K562 (cell line): ENCODE measurements at regions not wholly inside any gene's neighbourhood (a gene's known extent, or its start where the extent isn't known, plus 50 kb on each side); places are given as distances from the start of the nearest gene placed in this dataset.

Experiments
- ATAC-seq: fragments of 200-7000 bp; cut with Tn5 transposase; 3 replicates; pipeline ENCODE4 v1.9.1; 2020; ENCODE audit warnings: moderate library complexity
- BruUV-seq: library from RNA; stranded (reverse); fragments of 400-500 nt; replicated peaks from 2 replicates; lab custom pipeline; 2021; lab: Mats Ljungman, UMichigan
- CTCF ChIA-PET: fragments of 300-600 bp; formaldehyde crosslinking; extraction: SDS; loops from one replicate; lab custom pipeline; 2021; ENCODE audit warnings: low intra/inter-chr PET ratio; lab: Yijun Ruan, JAX
- POLR2A ChIA-PET: fragments of 300-600, 350-650 bp; sonication (Branson Sonifier 250); formaldehyde crosslinking; extraction: SDS; loops from one replicate; lab custom pipeline; 2021; ENCODE audit warnings: antibody characterized with exemption, inconsistent platforms; lab: Yijun Ruan, JAX
- DNase-seq, 4 experiments: peaks; one replicate each; pipeline versions ENCODE4 v3.0.0 to v3.0.0-alpha.2; 2011 to 2018; ENCODE audit warnings: low spot score in 3 of 4, mixed read lengths in 3 of 4; ENCODE audit errors: extremely low read depth in 1 of 4
- FAIRE-seq: peaks from 2 replicates; lab custom pipeline; 2011; peaks lifted over from hg19 to GRCh38; lab: Jason Lieb, UNC
- H2AFZ ChIP-seq: 2 replicates; pipeline ENCODE4 v1.6.0; 2011; ENCODE audit warnings: low read depth, low read length, control low read depth, inconsistent platforms
- H3K27ac ChIP-seq: fragments of 200-600 bp; 3 replicates; pipeline ENCODE4 v1.8.0; 2011; ENCODE audit warnings: low read depth, mild to moderate bottlenecking, control low read depth, inconsistent platforms, low read length, moderate library complexity, mixed read lengths; ENCODE audit errors: extremely low read depth
- H3K27me3 ChIP-seq, 2 experiments: fragments of 300-600 bp in 1 of 2; 2 replicates in 1 of 2; 3 replicates in 1 of 2; pipeline versions ENCODE4 v1.6.0 to v1.8.0; 2011; ENCODE audit warnings: inconsistent platforms in 2 of 2, low read length in 2 of 2, mild to moderate bottlenecking in 1 of 2, mixed read lengths in 1 of 2, moderate library complexity in 1 of 2; ENCODE audit not compliant: control insufficient read depth in 2 of 2, insufficient read depth in 2 of 2
- H3K36me3 ChIP-seq: fragments of 300-600 bp; 3 replicates; pipeline ENCODE4 v1.8.0; 2011; ENCODE audit warnings: mild to moderate bottlenecking, low read length, inconsistent platforms; ENCODE audit not compliant: control insufficient read depth, insufficient read depth
- H3K4me1 ChIP-seq, 2 experiments: fragments of 200-600 bp in 1 of 2; replicated peaks in 1 of 2; 2 replicates in 1 of 2; 3 replicates in 1 of 2; pipeline versions ENCODE4 v1.5.1 to v1.8.0; 2011; ENCODE audit warnings: inconsistent platforms in 2 of 2, low read length in 2 of 2, mild to moderate bottlenecking in 1 of 2, mixed read lengths in 1 of 2, moderate library complexity in 1 of 2; ENCODE audit not compliant: control insufficient read depth in 2 of 2, insufficient read depth in 2 of 2
- H3K4me2 ChIP-seq: 2 replicates; pipeline ENCODE4 v1.6.1; 2011; ENCODE audit warnings: low read length, control low read depth, inconsistent platforms, mixed read lengths; ENCODE audit not compliant: insufficient read depth
- H3K4me3 ChIP-seq: fragments of 200-600 bp; sonication (generic), shearing (Covaris generic); 2 replicates; pipeline ENCODE4 v1.5.1; 2016; ENCODE audit warnings: control low read depth, inconsistent platforms
- H3K79me2 ChIP-seq: fragments of 200-600 bp; 3 replicates; pipeline ENCODE4 v1.8.0; 2011; ENCODE audit warnings: low read length, inconsistent platforms; ENCODE audit not compliant: control insufficient read depth, insufficient read depth
- H3K9ac ChIP-seq, 2 experiments: 2 replicates each; pipeline versions ENCODE4 v1.6.0 to v1.6.1; 2011; ENCODE audit warnings: low read depth in 2 of 2, low read length in 2 of 2, control low read depth in 1 of 2, inconsistent platforms in 1 of 2, mild to moderate bottlenecking in 1 of 2, mixed read lengths in 1 of 2; ENCODE audit not compliant: insufficient read depth in 1 of 2
- H3K9me1 ChIP-seq: one replicate; pipeline ENCODE4 v1.6.0; 2011; ENCODE audit warnings: inconsistent platforms, mild to moderate bottlenecking, low read length, moderate library complexity; ENCODE audit not compliant: control insufficient read depth, insufficient read depth
- H3K9me3 ChIP-seq: replicated peaks from 2 replicates; pipeline ENCODE4 v1.5.1; 2011; ENCODE audit warnings: low read depth, low read length, inconsistent platforms; ENCODE audit not compliant: control insufficient read depth, insufficient read depth
- H4K20me1 ChIP-seq: replicated peaks from 2 replicates; pipeline ENCODE4 v1.6.1; 2011; ENCODE audit warnings: low read length, inconsistent platforms, mixed read lengths; ENCODE audit not compliant: control insufficient read depth, insufficient read depth
- CREBBP ChIP-seq: IDR thresholded peaks from one replicate; pipeline ENCODE4 v1.6.1; 2012; ENCODE audit warnings: low read depth, mild to moderate bottlenecking, control low read depth, inconsistent platforms, low read length
- ELF4 ChIP-seq: fragments of 450-650 bp; formaldehyde crosslinking; IDR thresholded peaks from 2 replicates; pipeline ENCODE4 v1.4.0; 2022; ENCODE audit warnings: missing genetic modification characterization
- HMG20A ChIP-seq: fragments of 450-650 bp; formaldehyde crosslinking; conservative IDR thresholded peaks from 2 replicates; pipeline ENCODE4 v1.4.0; 2020; ENCODE audit warnings: mild to moderate bottlenecking, mixed read lengths
- MNT ChIP-seq, 2 experiments: fragments of 450-650 bp; conservative IDR thresholded peaks; 2 replicates each; pipeline ENCODE4 v1.6.1; 2017; ENCODE audit warnings: mild to moderate bottlenecking in 2 of 2, moderate library complexity in 2 of 2
- SAP30 ChIP-seq: fragments of 200-600 bp; sonication (generic); IDR thresholded peaks from 2 replicates; pipeline ENCODE4 v1.6.1; 2012; ENCODE audit warnings: borderline replicate concordance, low read depth, mild to moderate bottlenecking, moderate library complexity, low read length, control low read depth, inconsistent platforms; ENCODE audit not compliant: insufficient read depth, poor library complexity, severe bottlenecking
- SMARCA5 ChIP-seq: fragments of 450-650 bp; IDR thresholded peaks from 2 replicates; pipeline ENCODE4 v1.6.1; 2016
- ZC3H8 ChIP-seq: fragments of 450-650 bp; IDR thresholded peaks from 2 replicates; pipeline ENCODE4 v1.6.1; 2017
- ZMIZ1 ChIP-seq, 2 experiments: fragments of 150-350 bp in 1 of 2; IDR thresholded peaks; 2 replicates each; pipeline ENCODE4 v1.6.1; 2012 to 2016; ENCODE audit warnings: low read depth in 2 of 2, low read length in 2 of 2, mild to moderate bottlenecking in 1 of 2, moderate library complexity in 1 of 2
- WGBS: fragments of 100-300 bp; shearing (Covaris generic); methylation state at CpG from one replicate; pipeline ENCODE4 v1.1.6; 2016; ENCODE audit warnings: low coverage, mixed read lengths; ENCODE audit not compliant: insufficient coverage; ENCODE audit errors: missing lambda C conversion rate; 5-methylcytosine and 5-hydroxymethylcytosine counted together
- in situ Hi-C: fragments of 300-500 bp; cut with MboI; formaldehyde crosslinking; loops from 4 replicates; pipeline ENCODE4 v1.15.0; 2018; ENCODE audit warnings: inconsistent platforms, mixed read lengths
- intact Hi-C: fragments of 100-400 bp; cut with micrococcal nuclease; formaldehyde crosslinking; loops from 2 replicates; pipeline ENCODE4 v1.14.2; 2022

GRCh38 chr2:173435574-173435973 is 80.9 kb downstream of the CDCA7 start:
- Histone ChIP-seq H3K9me1 (no peaks in the 10 kb centered on the region), H2AFZ (no peak overlapping the region), H3K36me3 (no peaks in the 10 kb centered on the region), H3K79me2 (no peaks in the 10 kb centered on the region), H3K4me2 (no peak overlapping the region), H3K9ac (no peak overlapping the region), H3K4me3 (no peak overlapping the region), H4K20me1 (no peaks in the 10 kb centered on the region), H3K9me3 (no peaks in the 10 kb centered on the region), H3K27ac (no peak overlapping the region), H3K27me3 (peaks cover 24 to 25% of the 10 kb centered on the region in 2 experiments), H3K4me1 (no peaks in the 10 kb centered on the region)
- ATAC-seq (no peak), FAIRE-seq (no peak), DNase-seq (no peak)
- in situ Hi-C loops = no loop called here
- intact Hi-C loops = no loop called here
- BruUV-seq = no TSS peak
- POLR2A ChIA-PET = no interaction called here
- CTCF ChIA-PET = no interaction called here
- WGBS = 0% methylated on average over 2 of the region's 2 CpGs
- TF ChIP-seq ELF4 (CRISPR knock-in tag) (no peak), ZMIZ1 (IDR thresholded peaks at IDR 0.05; ENCODE audit: low read depth in 2 of 2, low read length in 2 of 2) (no peak), SMARCA5 (no peak), SAP30 (no peak), MNT (conservative IDR thresholded peaks at IDR 0.05) (no peak), ZC3H8 (no peak), HMG20A (CRISPR knock-in tag) (no peak), CREBBP (no peak)
